Neural cell (in vitro differentiated cells): ENCODE measurements at regions not wholly inside any gene's neighbourhood (a gene's known extent, or its start where the extent isn't known, plus 50 kb on each side); places are given as distances from the start of the nearest gene placed in this dataset.

Source experiments
- H2AFZ ChIP-seq: fragments of 200-600, 300-800 bp; sonication (generic), shearing (Covaris generic); 2 replicates; pipeline ENCODE4 v1.6.0; 2014; ENCODE audit warnings: low read depth, mild to moderate bottlenecking, antibody characterized with exemption, low read length, moderate library complexity
- H3F3A ChIP-seq: fragments of 200-600 bp; shearing (Covaris generic); 2 replicates; pipeline ENCODE4 v1.6.1; 2016; ENCODE audit warnings: mild to moderate bottlenecking, moderate library complexity, mixed read lengths, antibody characterized with exemption, low read length; ENCODE audit not compliant: insufficient read depth, poor library complexity, severe bottlenecking
- H3K27ac ChIP-seq: fragments of 200-600, 300-800 bp; sonication (generic), shearing (Covaris generic); 2 replicates; pipeline ENCODE4 v1.5.1; 2014; ENCODE audit warnings: mild to moderate bottlenecking, low read length, moderate library complexity
- H3K27me3 ChIP-seq: fragments of 300-800, 200-600 bp; sonication (generic), shearing (Covaris generic); 2 replicates; pipeline ENCODE4 v1.6.0; 2014; ENCODE audit warnings: mild to moderate bottlenecking, low read depth, low read length, moderate library complexity; ENCODE audit not compliant: insufficient read depth
- H3K36me3 ChIP-seq: fragments of 300-800, 200-600 bp; sonication (generic), shearing (Covaris generic); 2 replicates; pipeline ENCODE4 v1.5.1; 2014; ENCODE audit warnings: mild to moderate bottlenecking, antibody characterized with exemption, low read length, moderate library complexity; ENCODE audit not compliant: insufficient read depth
- H3K4me2 ChIP-seq: fragments of 300-800, 200-600 bp; sonication (generic), shearing (Covaris generic); 2 replicates; pipeline ENCODE4 v1.6.0; 2014; ENCODE audit warnings: mild to moderate bottlenecking, low read length
- H3K4me3 ChIP-seq: fragments of 300-800, 200-600 bp; sonication (generic), shearing (Covaris generic); 2 replicates; pipeline ENCODE4 v1.5.1; 2014; ENCODE audit warnings: mild to moderate bottlenecking, low read length, moderate library complexity
- H3K79me2 ChIP-seq: fragments of 200-600 bp; shearing (Covaris generic); replicated peaks from 2 replicates; pipeline ENCODE4 v1.6.0; 2014; ENCODE audit warnings: mild to moderate bottlenecking, low read length, moderate library complexity; ENCODE audit not compliant: insufficient read depth
- H3K9ac ChIP-seq: fragments of 300-800, 200-600 bp; sonication (generic), shearing (Covaris generic); 2 replicates; pipeline ENCODE4 v1.6.1; 2016; ENCODE audit warnings: mild to moderate bottlenecking, low read length, mixed read lengths
- H3K9me2 ChIP-seq: fragments of 200-600 bp; shearing (Covaris generic); 2 replicates; pipeline ENCODE4 v1.6.1; 2016; ENCODE audit warnings: mild to moderate bottlenecking, low read length, mixed read lengths; ENCODE audit not compliant: insufficient read depth
- H3K9me3 ChIP-seq: fragments of 200-600, 300-800 bp; sonication (generic), shearing (Covaris generic); 2 replicates; pipeline ENCODE4 v1.6.1; 2016; ENCODE audit warnings: mild to moderate bottlenecking, mixed run types, low read length, moderate library complexity, mixed read lengths
- H4K20me1 ChIP-seq: fragments of 200-600 bp; shearing (Covaris generic); 2 replicates; pipeline ENCODE4 v1.6.1; 2016; ENCODE audit warnings: mild to moderate bottlenecking, mixed run types; ENCODE audit not compliant: insufficient read depth
- EP300 ChIP-seq: fragments of 450-650 bp; conservative IDR thresholded peaks from 2 replicates; pipeline ENCODE4 v1.6.1; 2014; ENCODE audit warnings: antibody characterized with exemption, mild to moderate bottlenecking, moderate library complexity; ENCODE audit not compliant: poor library complexity, severe bottlenecking
- EZH2 ChIP-seq: fragments of 200-600, 300-800 bp; shearing (Covaris generic), sonication (generic); IDR thresholded peaks from 2 replicates; pipeline ENCODE4 v1.6.1; 2014; ENCODE audit warnings: antibody characterized with exemption, low read length, borderline replicate concordance, mild to moderate bottlenecking; ENCODE audit not compliant: insufficient read depth, poor library complexity, severe bottlenecking
- MXI1 ChIP-seq: fragments of 450-650 bp; conservative IDR thresholded peaks from 2 replicates; pipeline ENCODE4 v1.6.1; 2014; ENCODE audit warnings: antibody characterized with exemption, mild to moderate bottlenecking; ENCODE audit not compliant: poor library complexity, severe bottlenecking
- POLR2AphosphoS5 ChIP-seq: IDR thresholded peaks from 2 replicates; pipeline ENCODE4 v1.6.1; 2012
- RAD21 ChIP-seq: fragments of 450-650 bp; conservative IDR thresholded peaks from 2 replicates; pipeline ENCODE4 v1.6.1; 2014; ENCODE audit warnings: antibody characterized with exemption, mild to moderate bottlenecking, moderate library complexity
- SMC3 ChIP-seq: fragments of 450-650 bp; conservative IDR thresholded peaks from 2 replicates; pipeline ENCODE4 v1.6.1; 2014; ENCODE audit warnings: antibody characterized with exemption, mild to moderate bottlenecking, moderate library complexity; ENCODE audit not compliant: poor library complexity
- TAF1 ChIP-seq: IDR thresholded peaks from 2 replicates; pipeline ENCODE4 v1.6.1; 2012; ENCODE audit warnings: low read depth
- TF ChIP-seq, protein P1 (sequence below): IDR thresholded peaks from 2 replicates; pipeline ENCODE4 v1.6.1; 2012; ENCODE audit warnings: borderline replicate concordance
- TF ChIP-seq, protein P2 (sequence below): fragments of 450-650 bp; IDR thresholded peaks from 2 replicates; pipeline ENCODE4 v1.5.1; 2014; ENCODE audit warnings: antibody characterized with exemption, mild to moderate bottlenecking, moderate library complexity; ENCODE audit not compliant: poor library complexity, severe bottlenecking

DNA sequence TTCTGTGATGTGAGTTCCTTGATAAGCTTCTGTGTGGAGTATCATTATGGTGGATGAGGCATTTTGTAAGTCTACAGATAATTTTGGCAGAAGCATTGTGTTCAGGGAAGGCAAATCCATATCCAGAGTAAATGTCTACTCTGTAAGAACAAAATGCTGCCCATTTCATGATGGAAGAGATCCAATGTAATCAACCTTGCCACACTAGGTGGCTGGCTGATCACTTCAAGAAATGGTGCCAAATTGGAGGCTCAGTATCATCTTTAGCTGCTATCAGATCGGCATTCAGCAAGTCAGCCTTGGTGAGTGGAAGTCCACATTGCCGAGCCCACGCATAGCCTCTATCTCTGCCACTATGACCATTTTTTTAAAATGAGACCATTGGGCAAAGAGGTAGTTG is 565.8 kb upstream of the USP24 start:
- TF ChIP-seq MXI1 (no peak), RAD21 (no peak)
- Histone ChIP-seq H3K9me3 (no peaks in the 10 kb centered on the region), H3K9me2 (no peaks in the 10 kb centered on the region), H3K4me3 (no peak overlapping the region), H3K27ac (no peak overlapping the region), H3K27me3 (no peaks in the 10 kb centered on the region), H3K79me2 (no peaks in the 10 kb centered on the region), H3K4me2 (no peak overlapping the region), H3K9ac (no peak overlapping the region), H4K20me1 (no peaks in the 10 kb centered on the region), H3F3A (no peaks in the 10 kb centered on the region), H3K36me3 (no peaks in the 10 kb centered on the region), H2AFZ (no peak overlapping the region)

DNA sequence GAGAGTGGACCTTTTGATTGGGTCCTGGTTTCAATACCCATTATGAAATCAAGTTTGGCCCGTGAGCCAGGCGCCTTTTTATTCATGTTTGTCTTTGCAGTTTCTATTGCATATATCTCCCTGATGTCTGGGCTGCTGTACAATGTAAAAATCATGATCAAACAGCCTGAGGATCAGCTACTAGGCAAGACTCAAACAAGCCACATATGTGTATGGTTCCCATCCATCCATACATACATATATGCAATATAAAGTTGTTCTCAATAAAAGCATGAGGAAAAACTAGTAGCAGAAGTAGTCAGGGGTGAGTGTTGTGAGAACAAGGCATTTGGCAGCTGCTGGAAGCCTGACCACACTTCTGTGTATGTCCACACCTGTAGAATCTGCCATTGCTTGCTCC is 562.4 kb upstream of the USP24 start:
- TF ChIP-seq EZH2 = no peak
- TF ChIP-seq RAD21 = no peak
- H3K9me3 ChIP-seq = peaks cover 6% of the 10 kb centered on the region
- H3K9ac ChIP-seq = no peak overlapping the region
- H3K27ac ChIP-seq = no peak overlapping the region
- H2AFZ ChIP-seq = no peak overlapping the region
- H3K79me2 ChIP-seq = no peaks in the 10 kb centered on the region
- no peaks in the 10 kb centered on the region for H3F3A ChIP-seq
- no peak overlapping the region for H3K4me3 ChIP-seq
- no peaks in the 10 kb centered on the region for H3K9me2 ChIP-seq
- H3K4me2 ChIP-seq = no peak overlapping the region
- no peaks in the 10 kb centered on the region for H4K20me1 ChIP-seq
- no peaks in the 10 kb centered on the region for H3K27me3 ChIP-seq
- H3K36me3 ChIP-seq = no peaks in the 10 kb centered on the region

DNA sequence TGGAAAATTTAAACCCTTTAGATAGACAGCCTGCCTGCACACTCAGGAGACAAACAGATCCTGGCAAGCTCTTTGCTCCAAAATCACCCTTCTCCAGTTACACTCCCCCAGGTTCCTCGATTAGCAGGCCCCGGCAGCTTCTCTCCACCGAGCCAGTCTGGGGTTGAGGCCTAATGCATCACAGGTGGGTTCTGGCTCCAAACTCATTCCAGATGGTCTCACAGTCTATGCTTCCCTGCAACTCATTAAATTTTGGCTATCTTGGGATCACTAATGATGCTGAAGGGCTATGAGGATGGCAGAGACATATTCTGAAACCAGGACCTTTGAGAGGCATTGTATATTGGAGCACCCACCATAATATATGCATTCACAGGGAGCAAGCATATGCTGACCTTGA is 559.8 kb upstream of the USP24 start:
- no peak overlapping the region for H3K27ac ChIP-seq
- H2AFZ ChIP-seq = no peak overlapping the region
- H3K36me3 ChIP-seq = no peaks in the 10 kb centered on the region

More for the DNA sequence above, 559.8 kb upstream of the USP24 start:
- H3K4me2 ChIP-seq = no peak overlapping the region
- no peaks in the 10 kb centered on the region for H3K79me2 ChIP-seq
- TF ChIP-seq SMC3 (no peak), RAD21 (no peak), MXI1 (no peak), EZH2 (no peak), POLR2AphosphoS5 (no peak), TAF1 (no peak), EP300 (no peak)
- TF ChIP-seq, protein P1, sequence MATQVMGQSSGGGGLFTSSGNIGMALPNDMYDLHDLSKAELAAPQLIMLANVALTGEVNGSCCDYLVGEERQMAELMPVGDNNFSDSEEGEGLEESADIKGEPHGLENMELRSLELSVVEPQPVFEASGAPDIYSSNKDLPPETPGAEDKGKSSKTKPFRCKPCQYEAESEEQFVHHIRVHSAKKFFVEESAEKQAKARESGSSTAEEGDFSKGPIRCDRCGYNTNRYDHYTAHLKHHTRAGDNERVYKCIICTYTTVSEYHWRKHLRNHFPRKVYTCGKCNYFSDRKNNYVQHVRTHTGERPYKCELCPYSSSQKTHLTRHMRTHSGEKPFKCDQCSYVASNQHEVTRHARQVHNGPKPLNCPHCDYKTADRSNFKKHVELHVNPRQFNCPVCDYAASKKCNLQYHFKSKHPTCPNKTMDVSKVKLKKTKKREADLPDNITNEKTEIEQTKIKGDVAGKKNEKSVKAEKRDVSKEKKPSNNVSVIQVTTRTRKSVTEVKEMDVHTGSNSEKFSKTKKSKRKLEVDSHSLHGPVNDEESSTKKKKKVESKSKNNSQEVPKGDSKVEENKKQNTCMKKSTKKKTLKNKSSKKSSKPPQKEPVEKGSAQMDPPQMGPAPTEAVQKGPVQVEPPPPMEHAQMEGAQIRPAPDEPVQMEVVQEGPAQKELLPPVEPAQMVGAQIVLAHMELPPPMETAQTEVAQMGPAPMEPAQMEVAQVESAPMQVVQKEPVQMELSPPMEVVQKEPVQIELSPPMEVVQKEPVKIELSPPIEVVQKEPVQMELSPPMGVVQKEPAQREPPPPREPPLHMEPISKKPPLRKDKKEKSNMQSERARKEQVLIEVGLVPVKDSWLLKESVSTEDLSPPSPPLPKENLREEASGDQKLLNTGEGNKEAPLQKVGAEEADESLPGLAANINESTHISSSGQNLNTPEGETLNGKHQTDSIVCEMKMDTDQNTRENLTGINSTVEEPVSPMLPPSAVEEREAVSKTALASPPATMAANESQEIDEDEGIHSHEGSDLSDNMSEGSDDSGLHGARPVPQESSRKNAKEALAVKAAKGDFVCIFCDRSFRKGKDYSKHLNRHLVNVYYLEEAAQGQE = no peak
- TF ChIP-seq, protein P2, sequence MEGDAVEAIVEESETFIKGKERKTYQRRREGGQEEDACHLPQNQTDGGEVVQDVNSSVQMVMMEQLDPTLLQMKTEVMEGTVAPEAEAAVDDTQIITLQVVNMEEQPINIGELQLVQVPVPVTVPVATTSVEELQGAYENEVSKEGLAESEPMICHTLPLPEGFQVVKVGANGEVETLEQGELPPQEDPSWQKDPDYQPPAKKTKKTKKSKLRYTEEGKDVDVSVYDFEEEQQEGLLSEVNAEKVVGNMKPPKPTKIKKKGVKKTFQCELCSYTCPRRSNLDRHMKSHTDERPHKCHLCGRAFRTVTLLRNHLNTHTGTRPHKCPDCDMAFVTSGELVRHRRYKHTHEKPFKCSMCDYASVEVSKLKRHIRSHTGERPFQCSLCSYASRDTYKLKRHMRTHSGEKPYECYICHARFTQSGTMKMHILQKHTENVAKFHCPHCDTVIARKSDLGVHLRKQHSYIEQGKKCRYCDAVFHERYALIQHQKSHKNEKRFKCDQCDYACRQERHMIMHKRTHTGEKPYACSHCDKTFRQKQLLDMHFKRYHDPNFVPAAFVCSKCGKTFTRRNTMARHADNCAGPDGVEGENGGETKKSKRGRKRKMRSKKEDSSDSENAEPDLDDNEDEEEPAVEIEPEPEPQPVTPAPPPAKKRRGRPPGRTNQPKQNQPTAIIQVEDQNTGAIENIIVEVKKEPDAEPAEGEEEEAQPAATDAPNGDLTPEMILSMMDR = no peak
- no peaks in the 10 kb centered on the region for H3K9me2 ChIP-seq
- no peaks in the 10 kb centered on the region for H3K27me3 ChIP-seq
- no peak overlapping the region for H3K4me3 ChIP-seq
- H4K20me1 ChIP-seq = no peaks in the 10 kb centered on the region
- H3F3A ChIP-seq = no peaks in the 10 kb centered on the region
- no peak overlapping the region for H3K9ac ChIP-seq
- H3K9me3 ChIP-seq = peaks cover 6% of the 10 kb centered on the region
